ENCODE measurements at regions not wholly inside any gene's neighbourhood (a gene's known extent, or its start where the extent isn't known, plus 50 kb on each side); places are given as distances from the start of the nearest gene placed in this dataset.

DNA sequence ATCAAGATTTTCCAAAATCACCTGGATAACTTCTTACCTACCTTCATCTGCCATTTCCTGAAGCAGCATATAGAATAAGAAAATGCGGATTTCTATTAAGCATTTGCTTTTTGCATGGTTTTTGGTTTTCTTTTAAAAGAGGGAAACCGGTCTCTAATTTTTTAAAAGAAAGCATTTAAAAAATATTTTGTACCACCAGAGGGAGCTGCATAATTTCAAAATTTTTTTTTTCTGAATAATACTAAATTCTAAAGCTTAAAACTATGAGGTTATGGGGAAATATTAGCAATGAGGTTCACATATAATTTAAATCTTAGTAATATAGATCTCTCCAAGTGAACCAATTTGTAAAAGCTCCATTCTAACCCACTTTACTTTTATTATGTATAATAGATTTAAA lies 137.7 kb upstream of the TENT5D start:
- TF ChIP-seq CBX3 (IDR thresholded peaks at IDR 0.05; ENCODE audit: borderline replicate concordance, low read depth) (no peak), CEBPB (IDR thresholded peaks at IDR 0.05; ENCODE audit: borderline replicate concordance in 1 of 2, low read depth in 2 of 2, low read length in 2 of 2) (no peak), SRF (IDR thresholded peaks at IDR 0.05; ENCODE audit: low read depth in 2 of 2, low read length in 2 of 2) (no peak), CHD2 (IDR thresholded peaks at IDR 0.05; ENCODE audit: borderline replicate concordance, low read depth, low read length) (no peak), RCOR1 (conservative IDR thresholded peaks at IDR 0.05; ENCODE audit: low read depth, low read length) (no peak), POLR2A (IDR thresholded peaks at IDR 0.05; ENCODE audit: low read depth, low read length) (no peak), MTA3 (IDR thresholded peaks at IDR 0.05; ENCODE audit: borderline replicate concordance, low read length) (no peak), RELA (IDR thresholded peaks at IDR 0.05; ENCODE audit: borderline replicate concordance, partially characterized antibody) (no peak)
- TF ChIP-seq, protein P1, sequence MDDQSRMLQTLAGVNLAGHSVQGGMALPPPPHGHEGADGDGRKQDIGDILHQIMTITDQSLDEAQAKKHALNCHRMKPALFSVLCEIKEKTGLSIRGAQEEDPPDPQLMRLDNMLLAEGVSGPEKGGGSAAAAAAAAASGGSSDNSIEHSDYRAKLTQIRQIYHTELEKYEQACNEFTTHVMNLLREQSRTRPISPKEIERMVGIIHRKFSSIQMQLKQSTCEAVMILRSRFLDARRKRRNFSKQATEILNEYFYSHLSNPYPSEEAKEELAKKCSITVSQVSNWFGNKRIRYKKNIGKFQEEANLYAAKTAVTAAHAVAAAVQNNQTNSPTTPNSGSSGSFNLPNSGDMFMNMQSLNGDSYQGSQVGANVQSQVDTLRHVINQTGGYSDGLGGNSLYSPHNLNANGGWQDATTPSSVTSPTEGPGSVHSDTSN (IDR thresholded peaks at IDR 0.05; ENCODE audit: insufficient replicate concordance, low read depth, low read length), result no peak
- TF ChIP-seq, protein P2, sequence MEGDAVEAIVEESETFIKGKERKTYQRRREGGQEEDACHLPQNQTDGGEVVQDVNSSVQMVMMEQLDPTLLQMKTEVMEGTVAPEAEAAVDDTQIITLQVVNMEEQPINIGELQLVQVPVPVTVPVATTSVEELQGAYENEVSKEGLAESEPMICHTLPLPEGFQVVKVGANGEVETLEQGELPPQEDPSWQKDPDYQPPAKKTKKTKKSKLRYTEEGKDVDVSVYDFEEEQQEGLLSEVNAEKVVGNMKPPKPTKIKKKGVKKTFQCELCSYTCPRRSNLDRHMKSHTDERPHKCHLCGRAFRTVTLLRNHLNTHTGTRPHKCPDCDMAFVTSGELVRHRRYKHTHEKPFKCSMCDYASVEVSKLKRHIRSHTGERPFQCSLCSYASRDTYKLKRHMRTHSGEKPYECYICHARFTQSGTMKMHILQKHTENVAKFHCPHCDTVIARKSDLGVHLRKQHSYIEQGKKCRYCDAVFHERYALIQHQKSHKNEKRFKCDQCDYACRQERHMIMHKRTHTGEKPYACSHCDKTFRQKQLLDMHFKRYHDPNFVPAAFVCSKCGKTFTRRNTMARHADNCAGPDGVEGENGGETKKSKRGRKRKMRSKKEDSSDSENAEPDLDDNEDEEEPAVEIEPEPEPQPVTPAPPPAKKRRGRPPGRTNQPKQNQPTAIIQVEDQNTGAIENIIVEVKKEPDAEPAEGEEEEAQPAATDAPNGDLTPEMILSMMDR (IDR thresholded peaks at IDR 0.05 in 2 of 3, conservative IDR thresholded peaks at IDR 0.05 in 1 of 3; ENCODE audit: control insufficient read depth in 2 of 3, extremely low read depth in 1 of 3, insufficient read depth in 1 of 3, low read depth in 3 of 3, low read length in 3 of 3), result peak in 1 of 3 experiments; percentile 8; a peak in 1 of 6 replicates

Measured in GM12878 (cell line).